Heart right ventricle (tissue), 16 donors: ENCODE measurements at regions not wholly inside any gene's neighbourhood (a gene's known extent, or its start where the extent isn't known, plus 50 kb on each side); places are given as distances from the start of the nearest gene placed in this dataset.

ENCODE experiments used
- ATAC-seq, 8 donors: fragments of 200-7000 bp; cut with Tn5 transposase; one replicate each; pipeline ENCODE4 v1.9.1; 2020; ENCODE audit warnings: mild to moderate bottlenecking in 8 of 8, moderate library complexity in 8 of 8, moderate number of reproducible peaks in 1 of 8
- DNase-seq, 2 donors: peaks; one replicate each; pipeline ENCODE4 v3.0.0-alpha.2; 2020
- H3K27ac ChIP-seq, 10 donors: fragments of 200-600 bp; sonication (generic) in 2 of 10; one replicate each; pipeline versions ENCODE4 v1.5.0 to v1.8.0; 2020 to 2022; ENCODE audit warnings: mild to moderate bottlenecking in 3 of 10
- H3K27me3 ChIP-seq, 7 donors: fragments of 200-600 bp; one replicate each; pipeline ENCODE4 v1.8.0; 2021 to 2022; ENCODE audit warnings: mild to moderate bottlenecking in 2 of 7
- H3K36me3 ChIP-seq, 9 donors: fragments of 200-600 bp; sonication (generic) in 1 of 9; one replicate each; pipeline versions ENCODE4 v1.5.0 to v1.8.0; 2020 to 2022; ENCODE audit warnings: mild to moderate bottlenecking in 2 of 9
- H3K4me1 ChIP-seq, 9 donors: fragments of 200-600 bp; sonication (generic) in 1 of 9; one replicate each; pipeline versions ENCODE4 v1.5.0 to v1.8.0; 2020 to 2022; ENCODE audit warnings: mild to moderate bottlenecking in 4 of 9
- H3K4me3 ChIP-seq, 10 donors: fragments of 200-600 bp; sonication (generic) in 2 of 10; one replicate each; pipeline versions ENCODE4 v1.5.0 to v1.8.0; 2020 to 2022; ENCODE audit warnings: mild to moderate bottlenecking in 7 of 10, moderate library complexity in 2 of 10
- H3K9me3 ChIP-seq, 11 donors: fragments of 200-600 bp in 10 of 11; sonication (generic) in 2 of 11; one replicate each; pipeline versions ENCODE4 v1.5.0 to v1.8.0; 2013 to 2022; ENCODE audit warnings: mild to moderate bottlenecking in 2 of 11, control low read depth in 1 of 11, moderate library complexity in 1 of 11
- WGBS, 2 donors: extraction: QIAGEN DNeasy Blood & Tissue Kit; methylation state at CpG; one replicate each; pipeline ENCODE4 v1.1.7; 2013; ENCODE audit warnings: inconsistent platforms in 1 of 2; 5-methylcytosine and 5-hydroxymethylcytosine counted together
- intact Hi-C, 10 donors: fragments of 100-400 bp; cut with DNase I; formaldehyde crosslinking; loops; one replicate each; pipeline versions ENCODE4 v1.11.1 to v1.14.2; 2022
- TF ChIP-seq, protein P1 (sequence below), 9 donors: fragments of 200-600 bp; sonication (generic) in 2 of 9; IDR thresholded peaks; one replicate each; pipeline versions ENCODE4 v1.5.0 to v1.8.0; 2021 to 2022; ENCODE audit warnings: antibody characterized with exemption in 9 of 9, mild to moderate bottlenecking in 5 of 9, moderate library complexity in 1 of 9
- donor health status: Arrhythmogenic right ventricular cardiomyopathy.
- donor health status: ischemic (EF 13 %, LVEDD 7.1; RV severe dilation, severe dysfunction).
- donor health status: healthy with polysubstance abuse.
- donor health status: DM: no; HTN: yes; CAD: no.
- donor health status: DM: no; HTN: no; CAD: no.
- donor health status: ischemic (EF 25% LVEDD 6.9; RV normal size, moderate dysfunction).
- donor health status: ischemic (EF 25% LVEDD 5.7; RV mildly dilated, moderate dysfunction).
- donor health status: healthy.
- donor health status: DM: yes; HTN: yes; CAD: no.
- donor health status: Ischemic cardiomyopathy.
- donor health status: ischemic (EF 35%, LVEDD 5.7; RV mildly dilated, moderate dysfunction).
- donor health status: nonischemic (EF 11% LVEDD 7.7; RV severe dilation, severe dysfunction).
- donor health status: DM: yes; HTN: yes; CAD: no.
- donor health status: PGD.
- donor health status: ischemic (EF 29% LVEDD 5.4; RV normal size, mild dysfunction).
- donor health status: nonischemic (EF 23%, LVEDD 6.1; RV moderate dilation, normal function).

DNA sequence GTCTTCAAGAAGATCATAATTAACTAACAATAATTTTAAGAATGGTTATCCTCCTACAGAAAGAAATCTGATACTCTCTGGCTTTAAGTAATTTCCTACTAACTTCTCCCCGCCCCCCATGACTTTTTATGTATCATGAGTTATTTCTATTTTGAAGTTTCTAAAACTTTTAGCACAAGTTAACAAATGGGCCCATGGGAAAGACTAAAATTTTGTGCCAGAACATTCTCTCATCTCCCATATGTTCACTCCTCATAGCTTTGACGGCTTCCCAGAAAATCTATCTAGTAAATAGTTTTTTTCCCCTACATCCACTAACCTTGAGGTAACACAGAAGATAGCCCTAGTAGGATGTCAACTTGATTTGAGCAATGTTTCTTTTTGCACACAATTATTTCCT is 148.3 kb downstream of the POSTN start:
- H3K36me3 ChIP-seq = no peaks in the 10 kb centered on the region
- H3K4me3 ChIP-seq = no peak overlapping the region
- DNase-seq = no peak
- 74 to 78% methylated on average over 2 of the region's 2 CpGs for WGBS, 2 donors
- ATAC-seq = no peak
- H3K9me3 ChIP-seq = peaks cover 0 to 6% (median 0%) of the 10 kb centered on the region in 11 donors
- no peaks in the 10 kb centered on the region for H3K4me1 ChIP-seq
- TF ChIP-seq, protein P1, sequence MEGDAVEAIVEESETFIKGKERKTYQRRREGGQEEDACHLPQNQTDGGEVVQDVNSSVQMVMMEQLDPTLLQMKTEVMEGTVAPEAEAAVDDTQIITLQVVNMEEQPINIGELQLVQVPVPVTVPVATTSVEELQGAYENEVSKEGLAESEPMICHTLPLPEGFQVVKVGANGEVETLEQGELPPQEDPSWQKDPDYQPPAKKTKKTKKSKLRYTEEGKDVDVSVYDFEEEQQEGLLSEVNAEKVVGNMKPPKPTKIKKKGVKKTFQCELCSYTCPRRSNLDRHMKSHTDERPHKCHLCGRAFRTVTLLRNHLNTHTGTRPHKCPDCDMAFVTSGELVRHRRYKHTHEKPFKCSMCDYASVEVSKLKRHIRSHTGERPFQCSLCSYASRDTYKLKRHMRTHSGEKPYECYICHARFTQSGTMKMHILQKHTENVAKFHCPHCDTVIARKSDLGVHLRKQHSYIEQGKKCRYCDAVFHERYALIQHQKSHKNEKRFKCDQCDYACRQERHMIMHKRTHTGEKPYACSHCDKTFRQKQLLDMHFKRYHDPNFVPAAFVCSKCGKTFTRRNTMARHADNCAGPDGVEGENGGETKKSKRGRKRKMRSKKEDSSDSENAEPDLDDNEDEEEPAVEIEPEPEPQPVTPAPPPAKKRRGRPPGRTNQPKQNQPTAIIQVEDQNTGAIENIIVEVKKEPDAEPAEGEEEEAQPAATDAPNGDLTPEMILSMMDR (IDR thresholded peaks at IDR 0.05) = no peak
- H3K27ac ChIP-seq = no peak overlapping the region
- no peaks in the 10 kb centered on the region for H3K27me3 ChIP-seq
- intact Hi-C loops = no loop called here

DNA sequence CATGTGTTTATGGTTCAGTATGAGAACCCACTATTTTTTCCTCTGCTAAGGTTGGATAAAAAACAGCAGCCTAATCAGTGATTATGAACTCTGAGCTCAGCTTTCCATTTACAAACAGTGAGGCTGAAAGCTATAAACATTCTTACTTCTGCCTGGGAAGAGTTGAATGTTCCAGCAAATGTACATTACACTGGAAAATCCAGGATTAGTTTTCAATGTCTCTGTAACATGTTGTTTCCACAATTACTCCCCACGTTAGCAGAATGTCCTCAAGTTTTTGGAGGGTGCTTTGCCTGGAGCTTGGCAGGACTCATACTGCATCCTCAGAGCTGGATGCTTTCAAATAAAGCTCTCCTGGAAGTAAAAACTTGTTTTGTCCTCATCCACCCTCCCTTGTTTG is 150.4 kb downstream of the POSTN start:
- H3K4me3 ChIP-seq = no peak overlapping the region
- no peaks in the 10 kb centered on the region for H3K36me3 ChIP-seq
- intact Hi-C loops = no loop called here
- H3K27ac ChIP-seq = no peak overlapping the region
- TF ChIP-seq, protein P1 (IDR thresholded peaks at IDR 0.05) = no peak
- ATAC-seq (no peak), DNase-seq (no peak)
- WGBS, 2 donors = 28 to 32% methylated on average over 1 of the region's 1 CpG
- H3K27me3 ChIP-seq = no peaks in the 10 kb centered on the region
- peaks cover 0 to 6% (median 0%) of the 10 kb centered on the region in 11 donors for H3K9me3 ChIP-seq
- H3K4me1 ChIP-seq = no peaks in the 10 kb centered on the region

DNA sequence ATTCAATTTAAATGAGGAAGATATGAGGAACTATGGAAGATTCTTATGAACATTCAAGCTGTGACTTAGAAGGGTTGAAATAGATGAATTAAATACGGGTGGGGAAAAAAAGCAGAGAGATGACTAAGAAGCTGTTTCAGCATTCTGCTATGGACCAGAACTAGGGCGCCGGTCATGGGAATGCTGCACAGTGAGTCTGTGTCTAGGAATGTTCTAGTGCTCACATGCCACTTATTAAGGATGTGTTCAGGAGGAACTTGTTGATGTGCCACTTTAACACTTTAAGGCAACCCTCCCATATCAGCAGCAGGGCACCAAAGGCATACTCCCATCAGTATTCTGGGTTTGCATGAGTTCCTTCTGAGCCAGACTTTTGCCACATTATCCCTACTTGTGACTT is 152.1 kb downstream of the POSTN start:
- DNase-seq = no peak
- Histone ChIP-seq H3K4me3 (no peak overlapping the region), H3K4me1 (no peaks in the 10 kb centered on the region), H3K36me3 (no peaks in the 10 kb centered on the region), H3K27me3 (no peaks in the 10 kb centered on the region), H3K9me3 (peaks cover 0 to 6% (median 0%) of the 10 kb centered on the region in 11 donors), H3K27ac (no peak overlapping the region)
- intact Hi-C loops = loop anchor here in 1 of 10 donors (2.0 kb wide), 1 partner anchor 18 kb away; no protein-coding TSS in a partner anchor
- TF ChIP-seq, protein P1 (IDR thresholded peaks at IDR 0.05) = no peak
- 67 to 69% methylated on average over 3 of the region's 3 CpGs for WGBS, 2 donors
- peak in 1 of 8 donors; percentile 91 for ATAC-seq

DNA sequence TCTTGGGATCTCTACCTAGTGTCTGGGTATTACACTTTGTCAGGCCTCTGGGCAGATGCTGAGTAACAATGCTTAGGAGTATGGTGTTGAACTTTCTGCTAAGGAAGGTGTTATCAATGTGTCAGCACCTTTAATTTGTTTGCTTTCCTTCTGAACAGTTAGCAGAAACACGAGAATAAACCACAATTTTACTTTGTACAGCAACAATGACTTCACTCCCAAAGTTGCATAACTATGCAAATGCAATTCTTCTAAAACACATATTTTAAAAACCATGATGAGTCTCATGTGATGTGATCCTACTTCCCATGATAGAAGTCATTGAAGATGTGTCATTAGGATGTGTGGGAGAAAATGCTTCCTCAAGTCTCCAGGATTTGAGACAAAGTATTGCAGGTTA is 155.0 kb downstream of the POSTN start:
- 70 to 78% methylated on average over 1 of the region's 1 CpG for WGBS, 2 donors
- Histone ChIP-seq H3K4me3 (no peak overlapping the region), H3K9me3 (peaks cover 0 to 5% (median 0%) of the 10 kb centered on the region in 11 donors), H3K36me3 (no peaks in the 10 kb centered on the region), H3K4me1 (no peaks in the 10 kb centered on the region), H3K27me3 (no peaks in the 10 kb centered on the region), H3K27ac (no peak overlapping the region)
- DNase-seq (no peak), ATAC-seq (no peak)
- intact Hi-C loops = no loop called here
- TF ChIP-seq, protein P1 (IDR thresholded peaks at IDR 0.05) = no peak
